GM12878 (cell line): ENCODE measurements at regions not wholly inside any gene's neighbourhood (a gene's known extent, or its start where the extent isn't known, plus 50 kb on each side); places are given as distances from the start of the nearest gene placed in this dataset.

ENCODE experiments used
- ATAC-seq: fragments of 200-7000 bp; cut with Tn5 transposase; 3 replicates; pipeline ENCODE4 v1.9.1; 2020; ENCODE audit warnings: mild to moderate bottlenecking, moderate library complexity
- BruUV-seq: library from RNA; stranded (reverse); fragments of 400-500 nt; replicated peaks from 2 replicates; lab custom pipeline; 2021; lab: Mats Ljungman, UMichigan
- CTCF ChIA-PET: fragments of 300-600 bp; sonication (Branson Sonifier 250); formaldehyde crosslinking; extraction: SDS; loops from one replicate; lab custom pipeline; 2021; ENCODE audit warnings: inconsistent platforms; lab: Yijun Ruan, JAX
- POLR2A ChIA-PET: fragments of 350-600 bp; formaldehyde crosslinking; extraction: SDS; loops from one replicate; lab custom pipeline; 2021; ENCODE audit warnings: inconsistent platforms; lab: Charles Lee
- RAD21 ChIA-PET: fragments of 300-600 bp; sonication (Branson Sonifier 250); formaldehyde crosslinking; loops from one replicate; lab custom pipeline; 2023; ENCODE audit warnings: antibody characterized with exemption; ENCODE audit not compliant: unreplicated experiment; lab: Charles Lee
- SMC1A ChIA-PET: fragments of 300-600 bp; sonication (Branson Sonifier 250); formaldehyde crosslinking; loops from one replicate; lab custom pipeline; 2023; ENCODE audit not compliant: unreplicated experiment, uncharacterized antibody; lab: Charles Lee
- DNase-seq: peaks from one replicate; pipeline ENCODE4 v3.0.0-alpha.2; 2011; ENCODE audit warnings: low read depth, low spot score
- FAIRE-seq: peaks from 3 replicates; lab custom pipeline; 2011; peaks lifted over from hg19 to GRCh38; lab: Jason Lieb, UNC
- H2AFZ ChIP-seq: 2 replicates; pipeline ENCODE4 v1.6.0; 2011; ENCODE audit warnings: low read depth, low read length, control low read depth; ENCODE audit not compliant: control insufficient read depth
- H3K27ac ChIP-seq: 2 replicates; pipeline ENCODE4 v1.5.1; 2011; ENCODE audit warnings: control low read depth; ENCODE audit not compliant: control insufficient read depth, insufficient read depth
- H3K27me3 ChIP-seq, 2 experiments: replicated peaks in 1 of 2; 2 replicates each; pipeline versions ENCODE4 v1.6.0 to v1.6.1; 2011; ENCODE audit warnings: low read length in 1 of 2; ENCODE audit not compliant: control insufficient read depth in 2 of 2, insufficient read depth in 2 of 2
- H3K36me3 ChIP-seq, 2 experiments: 2 replicates each; pipeline ENCODE4 v1.5.1; 2011; ENCODE audit warnings: low read length in 1 of 2; ENCODE audit not compliant: control insufficient read depth in 2 of 2, insufficient read depth in 2 of 2
- H3K4me1 ChIP-seq: 2 replicates; pipeline ENCODE4 v1.6.1; 2011; ENCODE audit warnings: mild to moderate bottlenecking, low read length, moderate library complexity, mixed read lengths; ENCODE audit not compliant: control insufficient read depth, insufficient read depth
- H3K4me2 ChIP-seq: 2 replicates; pipeline ENCODE4 v1.6.0; 2011; ENCODE audit warnings: control low read depth; ENCODE audit not compliant: control insufficient read depth, insufficient read depth
- H3K4me3 ChIP-seq: fragments of 200-600 bp; sonication (generic); 2 replicates; pipeline ENCODE4 v1.5.1; 2016
- H3K79me2 ChIP-seq: 2 replicates; pipeline ENCODE4 v1.6.0; 2011; ENCODE audit warnings: low read length; ENCODE audit not compliant: control insufficient read depth, insufficient read depth
- H3K9ac ChIP-seq: 2 replicates; pipeline ENCODE4 v1.8.0; 2011; ENCODE audit warnings: low read length, control low read depth, mixed read lengths; ENCODE audit not compliant: control insufficient read depth, insufficient read depth
- H3K9me3 ChIP-seq: replicated peaks from 3 replicates; pipeline ENCODE4 v1.5.1; 2011; ENCODE audit warnings: mild to moderate bottlenecking, low read length; ENCODE audit not compliant: control insufficient read depth, insufficient read depth
- H4K20me1 ChIP-seq: 2 replicates; pipeline ENCODE4 v1.6.0; 2011; ENCODE audit not compliant: control insufficient read depth, insufficient read depth
- EED ChIP-seq: sonication (generic); IDR thresholded peaks from 2 replicates; pipeline ENCODE4 v1.6.1; 2016; ENCODE audit warnings: antibody characterized with exemption, low read depth
- IKZF2 ChIP-seq, 2 experiments: fragments of 450-650 bp; IDR thresholded peaks; 2 replicates each; pipeline ENCODE4 v1.6.1; 2017; ENCODE audit warnings: mild to moderate bottlenecking in 2 of 2, moderate library complexity in 2 of 2
- MTA2 ChIP-seq: fragments of 450-650 bp; IDR thresholded peaks from 2 replicates; pipeline ENCODE4 v1.6.1; 2016; ENCODE audit warnings: low read depth, mild to moderate bottlenecking, moderate library complexity
- NKRF ChIP-seq: fragments of 450-650 bp; conservative IDR thresholded peaks from 2 replicates; pipeline ENCODE4 v1.6.1; 2017; ENCODE audit warnings: mild to moderate bottlenecking, moderate library complexity
- NR2F1 ChIP-seq: fragments of 450-650 bp; conservative IDR thresholded peaks from 2 replicates; pipeline ENCODE4 v1.6.1; 2017; ENCODE audit warnings: mild to moderate bottlenecking
- SIN3A ChIP-seq: IDR thresholded peaks from 2 replicates; pipeline ENCODE4 v1.6.1; 2012; ENCODE audit warnings: low read depth, low read length, improper control_type of control experiment
- ZZZ3 ChIP-seq: IDR thresholded peaks from 2 replicates; pipeline ENCODE4 v1.6.1; 2011; ENCODE audit warnings: low read depth; ENCODE audit not compliant: control insufficient read depth, insufficient read length
- WGBS: methylation state at CpG from one replicate; pipeline ENCODE4 v1.1.6; 2016; ENCODE audit warnings: low lambda C conversion rate; ENCODE audit not compliant: insufficient replicate concordance, insufficient coverage; ENCODE audit errors: missing lambda C conversion rate; 5-methylcytosine and 5-hydroxymethylcytosine counted together
- in situ Hi-C: fragments of 300-500 bp; cut with MboI; formaldehyde crosslinking; loops from 9 replicates; pipeline ENCODE4 v1.14.3; 2018; ENCODE audit warnings: mixed read lengths
- intact Hi-C: fragments of 100-400 bp; cut with micrococcal nuclease; formaldehyde crosslinking; loops from one replicate; pipeline ENCODE4 v1.14.2; 2022; ENCODE audit not compliant: unreplicated experiment
- TF ChIP-seq, protein P1 (sequence below): fragments of 450-650 bp; IDR thresholded peaks from 2 replicates; pipeline ENCODE4 v1.6.1; 2016; ENCODE audit warnings: mild to moderate bottlenecking, moderate library complexity, borderline replicate concordance
- TF ChIP-seq, protein P2 (sequence below): fragments of 150-350 bp; IDR thresholded peaks from 2 replicates; pipeline ENCODE4 v1.6.1; 2014; ENCODE audit warnings: mild to moderate bottlenecking, low read depth, low read length

DNA sequence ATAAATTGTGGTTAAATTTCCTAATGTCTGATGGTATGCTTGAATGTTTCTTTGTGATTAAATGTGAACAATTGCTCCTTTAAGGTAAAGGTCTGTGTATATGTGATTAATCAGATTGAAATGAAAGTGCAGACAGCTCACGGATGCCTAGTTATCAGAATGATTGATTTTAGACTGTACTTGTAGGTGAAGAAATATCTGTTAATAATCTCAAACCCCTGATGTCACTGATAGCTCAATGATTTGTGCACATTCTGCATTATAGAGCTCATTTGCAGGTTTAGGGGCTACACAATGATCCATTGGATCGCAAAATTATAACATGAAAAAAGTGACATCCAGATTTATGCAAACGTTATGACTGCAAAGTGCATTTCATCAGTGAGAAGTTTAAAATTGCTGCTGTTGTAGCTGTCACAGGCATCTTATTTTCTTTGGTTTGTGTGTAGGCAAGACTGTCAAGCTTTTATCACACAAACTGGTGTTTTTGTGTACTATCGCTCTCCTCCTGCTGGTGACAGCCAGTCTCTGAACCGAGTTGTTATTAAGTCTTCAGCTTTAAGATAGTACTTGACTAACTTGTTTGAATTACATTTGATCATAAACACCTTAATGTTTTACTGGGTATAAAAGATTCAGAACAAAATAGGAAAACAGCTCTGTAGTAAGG, 103.4 kb upstream of the RMST start:
- Histone ChIP-seq H3K4me1 (no peaks in the 10 kb centered on the region), H3K27me3 (no peaks in the 10 kb centered on the region), H3K9ac (no peak overlapping the region), H3K36me3 (no peaks in the 10 kb centered on the region), H3K4me2 (no peak overlapping the region), H3K27ac (no peak overlapping the region), H2AFZ (no peak overlapping the region), H3K79me2 (no peaks in the 10 kb centered on the region), H3K9me3 (no peaks in the 10 kb centered on the region), H4K20me1 (no peaks in the 10 kb centered on the region), H3K4me3 (no peak overlapping the region)
- FAIRE-seq = no peak
- WGBS = 38% methylated on average over 5 of the region's 5 CpGs
- ChIA-PET CTCF (interaction anchor here (0.5 kb wide), 1 partner anchor 1657 kb away, joined by 3 read pairs; no protein-coding TSS in a partner anchor), RAD21 (no interaction called here), SMC1A (interaction anchor here (0.7 to 1.2 kb wide), 5 partner anchors 12 to 1126 kb away, joined by 3 to 5 read pairs (median 3); no protein-coding TSS in a partner anchor), POLR2A (no interaction called here)
- intact Hi-C loops = no loop called here
- DNase-seq = no peak
- ATAC-seq = no peak
- in situ Hi-C loops = no loop called here
- TF ChIP-seq, protein P1, sequence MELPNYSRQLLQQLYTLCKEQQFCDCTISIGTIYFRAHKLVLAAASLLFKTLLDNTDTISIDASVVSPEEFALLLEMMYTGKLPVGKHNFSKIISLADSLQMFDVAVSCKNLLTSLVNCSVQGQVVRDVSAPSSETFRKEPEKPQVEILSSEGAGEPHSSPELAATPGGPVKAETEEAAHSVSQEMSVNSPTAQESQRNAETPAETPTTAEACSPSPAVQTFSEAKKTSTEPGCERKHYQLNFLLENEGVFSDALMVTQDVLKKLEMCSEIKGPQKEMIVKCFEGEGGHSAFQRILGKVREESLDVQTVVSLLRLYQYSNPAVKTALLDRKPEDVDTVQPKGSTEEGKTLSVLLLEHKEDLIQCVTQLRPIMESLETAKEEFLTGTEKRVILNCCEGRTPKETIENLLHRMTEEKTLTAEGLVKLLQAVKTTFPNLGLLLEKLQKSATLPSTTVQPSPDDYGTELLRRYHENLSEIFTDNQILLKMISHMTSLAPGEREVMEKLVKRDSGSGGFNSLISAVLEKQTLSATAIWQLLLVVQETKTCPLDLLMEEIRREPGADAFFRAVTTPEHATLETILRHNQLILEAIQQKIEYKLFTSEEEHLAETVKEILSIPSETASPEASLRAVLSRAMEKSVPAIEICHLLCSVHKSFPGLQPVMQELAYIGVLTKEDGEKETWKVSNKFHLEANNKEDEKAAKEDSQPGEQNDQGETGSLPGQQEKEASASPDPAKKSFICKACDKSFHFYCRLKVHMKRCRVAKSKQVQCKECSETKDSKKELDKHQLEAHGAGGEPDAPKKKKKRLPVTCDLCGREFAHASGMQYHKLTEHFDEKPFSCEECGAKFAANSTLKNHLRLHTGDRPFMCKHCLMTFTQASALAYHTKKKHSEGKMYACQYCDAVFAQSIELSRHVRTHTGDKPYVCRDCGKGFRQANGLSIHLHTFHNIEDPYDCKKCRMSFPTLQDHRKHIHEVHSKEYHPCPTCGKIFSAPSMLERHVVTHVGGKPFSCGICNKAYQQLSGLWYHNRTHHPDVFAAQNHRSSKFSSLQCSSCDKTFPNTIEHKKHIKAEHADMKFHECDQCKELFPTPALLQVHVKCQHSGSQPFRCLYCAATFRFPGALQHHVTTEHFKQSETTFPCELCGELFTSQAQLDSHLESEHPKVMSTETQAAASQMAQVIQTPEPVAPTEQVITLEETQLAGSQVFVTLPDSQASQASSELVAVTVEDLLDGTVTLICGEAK = no peak
- TF ChIP-seq SIN3A (no peak), EED (no peak), ZZZ3 (no peak), NR2F1 (no peak), NKRF (no peak), MTA2 (no peak), IKZF2 (IDR thresholded peaks at IDR 0.05) (no peak)
- TF ChIP-seq, protein P2, sequence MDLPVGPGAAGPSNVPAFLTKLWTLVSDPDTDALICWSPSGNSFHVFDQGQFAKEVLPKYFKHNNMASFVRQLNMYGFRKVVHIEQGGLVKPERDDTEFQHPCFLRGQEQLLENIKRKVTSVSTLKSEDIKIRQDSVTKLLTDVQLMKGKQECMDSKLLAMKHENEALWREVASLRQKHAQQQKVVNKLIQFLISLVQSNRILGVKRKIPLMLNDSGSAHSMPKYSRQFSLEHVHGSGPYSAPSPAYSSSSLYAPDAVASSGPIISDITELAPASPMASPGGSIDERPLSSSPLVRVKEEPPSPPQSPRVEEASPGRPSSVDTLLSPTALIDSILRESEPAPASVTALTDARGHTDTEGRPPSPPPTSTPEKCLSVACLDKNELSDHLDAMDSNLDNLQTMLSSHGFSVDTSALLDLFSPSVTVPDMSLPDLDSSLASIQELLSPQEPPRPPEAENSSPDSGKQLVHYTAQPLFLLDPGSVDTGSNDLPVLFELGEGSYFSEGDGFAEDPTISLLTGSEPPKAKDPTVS = no peak
- BruUV-seq = no TSS peak
